ENCODE measurements at regions not wholly inside any gene's neighbourhood (a gene's known extent, or its start where the extent isn't known, plus 50 kb on each side); places are given as distances from the start of the nearest gene placed in this dataset.
"Not testable (repeated sequence)": the region's sequence is repeated elsewhere in the genome, so short reads cannot be mapped to it uniquely, and the experiment has no call there.

DNA sequence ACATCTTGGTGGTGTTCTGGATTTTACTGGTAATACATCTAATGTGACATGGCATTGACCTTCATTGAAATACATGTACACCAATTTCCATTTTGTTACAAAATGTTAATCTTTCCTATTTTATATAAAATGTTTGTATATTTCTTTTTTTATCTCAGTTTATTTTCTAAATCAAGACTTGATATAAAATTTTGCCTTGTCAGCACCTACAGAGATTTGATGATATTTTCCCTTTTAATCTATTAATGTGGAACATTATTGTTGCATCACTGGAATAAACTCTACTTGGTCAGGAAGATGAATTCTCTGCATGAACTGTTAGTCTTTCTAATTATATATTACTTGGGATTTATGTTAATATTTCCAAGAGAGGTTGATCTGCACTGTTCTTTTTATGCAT is 294.0 kb upstream of the ETAA1 start:
- Histone ChIP-seq H3K4me1 (no peaks in the 10 kb centered on the region), H3K4me3 (no peak overlapping the region), H3K36me3 (no peaks in the 10 kb centered on the region), H3K9me3 (peaks cover 0 to 31% (median 7%) of the 10 kb centered on the region in 3 donors), H3K27me3 (peaks cover 0 to 4% of the 10 kb centered on the region in 2 donors), H3K27ac (no peak overlapping the region)
- DNase-seq, result no peak
- TF ChIP-seq, protein P1, sequence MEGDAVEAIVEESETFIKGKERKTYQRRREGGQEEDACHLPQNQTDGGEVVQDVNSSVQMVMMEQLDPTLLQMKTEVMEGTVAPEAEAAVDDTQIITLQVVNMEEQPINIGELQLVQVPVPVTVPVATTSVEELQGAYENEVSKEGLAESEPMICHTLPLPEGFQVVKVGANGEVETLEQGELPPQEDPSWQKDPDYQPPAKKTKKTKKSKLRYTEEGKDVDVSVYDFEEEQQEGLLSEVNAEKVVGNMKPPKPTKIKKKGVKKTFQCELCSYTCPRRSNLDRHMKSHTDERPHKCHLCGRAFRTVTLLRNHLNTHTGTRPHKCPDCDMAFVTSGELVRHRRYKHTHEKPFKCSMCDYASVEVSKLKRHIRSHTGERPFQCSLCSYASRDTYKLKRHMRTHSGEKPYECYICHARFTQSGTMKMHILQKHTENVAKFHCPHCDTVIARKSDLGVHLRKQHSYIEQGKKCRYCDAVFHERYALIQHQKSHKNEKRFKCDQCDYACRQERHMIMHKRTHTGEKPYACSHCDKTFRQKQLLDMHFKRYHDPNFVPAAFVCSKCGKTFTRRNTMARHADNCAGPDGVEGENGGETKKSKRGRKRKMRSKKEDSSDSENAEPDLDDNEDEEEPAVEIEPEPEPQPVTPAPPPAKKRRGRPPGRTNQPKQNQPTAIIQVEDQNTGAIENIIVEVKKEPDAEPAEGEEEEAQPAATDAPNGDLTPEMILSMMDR (IDR thresholded peaks at IDR 0.05), result no peak
- intact Hi-C loops (cut with DNase I; ENCODE audit: low total_unique reads), result no loop called here

GRCh38 chr2:67108231-67108630 is 288.9 kb upstream of the ETAA1 start:
- no peak overlapping the region for H3K27ac ChIP-seq
- H3K27me3 ChIP-seq, result peaks cover 0 to 4% of the 10 kb centered on the region in 2 donors
- H3K4me1 ChIP-seq, result no peaks in the 10 kb centered on the region
- H3K36me3 ChIP-seq, result no peaks in the 10 kb centered on the region
- H3K4me3 ChIP-seq, result no peak overlapping the region
- peaks cover 0 to 30% (median 7%) of the 10 kb centered on the region in 3 donors for H3K9me3 ChIP-seq
- intact Hi-C loops (cut with DNase I; ENCODE audit: low total_unique reads), result no loop called here
- DNase-seq, result no peak
- TF ChIP-seq, protein P1 (IDR thresholded peaks at IDR 0.05), result no peak

GRCh38 chr2:67124531-67124930 is 272.6 kb upstream of the ETAA1 start:
- no peak for DNase-seq
- no peak overlapping the region for H3K27ac ChIP-seq
- no peaks in the 10 kb centered on the region for H3K4me1 ChIP-seq
- no peak overlapping the region for H3K4me3 ChIP-seq
- intact Hi-C loops (cut with DNase I; ENCODE audit: low total_unique reads), result no loop called here
- H3K9me3 ChIP-seq, result no peaks in the 10 kb centered on the region
- H3K27me3 ChIP-seq, result no peaks in the 10 kb centered on the region
- no peaks in the 10 kb centered on the region for H3K36me3 ChIP-seq
- TF ChIP-seq, protein P1 (IDR thresholded peaks at IDR 0.05), result no peak

GRCh38 chr2:67130531-67131256 is 266.4 kb upstream of the ETAA1 start:
- no peaks in the 10 kb centered on the region for H3K4me1 ChIP-seq
- DNase-seq, result no peak
- no peaks in the 10 kb centered on the region for H3K27me3 ChIP-seq
- intact Hi-C loops (cut with DNase I; ENCODE audit: low total_unique reads), result no loop called here
- H3K4me3 ChIP-seq, result no peak overlapping the region
- no peak overlapping the region for H3K27ac ChIP-seq
- no peaks in the 10 kb centered on the region for H3K9me3 ChIP-seq
- no peaks in the 10 kb centered on the region for H3K36me3 ChIP-seq
- TF ChIP-seq, protein P1 (IDR thresholded peaks at IDR 0.05), result no peak

GRCh38 chr2:67131257-67131609 is 265.9 kb upstream of the ETAA1 start:
- Histone ChIP-seq H3K4me1 (no peaks in the 10 kb centered on the region), H3K4me3 (no peak overlapping the region), H3K27me3 (no peaks in the 10 kb centered on the region), H3K36me3 (no peaks in the 10 kb centered on the region), H3K27ac (no peak overlapping the region), H3K9me3 (no peaks in the 10 kb centered on the region)
- intact Hi-C loops (cut with DNase I; ENCODE audit: low total_unique reads), result no loop called here
- no peak for DNase-seq
- TF ChIP-seq, protein P1 (IDR thresholded peaks at IDR 0.05), result no peak

DNA sequence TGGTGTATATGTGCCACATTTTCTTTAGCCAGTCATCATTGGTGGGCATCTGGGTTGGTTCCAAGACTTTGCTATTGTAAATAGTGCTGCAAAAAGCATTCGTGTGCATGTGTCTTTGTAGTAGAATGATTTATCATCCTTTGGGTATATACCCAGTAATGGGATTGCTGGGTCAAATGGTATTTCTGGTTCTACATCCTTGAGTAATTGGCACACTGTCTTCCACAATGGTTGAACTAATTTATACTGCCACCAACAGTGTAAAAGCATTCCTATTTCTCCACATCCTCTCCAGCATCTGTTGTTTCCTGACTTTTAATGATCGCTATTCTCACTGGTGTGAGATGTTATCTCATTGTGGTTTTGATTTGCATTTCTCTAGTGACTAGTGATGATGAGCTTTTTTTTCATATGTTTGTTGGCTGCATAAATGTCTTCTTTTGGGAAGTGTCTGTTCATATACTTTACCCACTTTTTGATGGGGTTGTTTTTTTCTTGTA is 264.6 kb upstream of the ETAA1 start:
- DNase-seq, result not testable (repeated sequence)

More for the DNA sequence above, 264.6 kb upstream of the ETAA1 start:
- H3K27ac ChIP-seq; H3K4me1 ChIP-seq; H3K36me3 ChIP-seq; H3K9me3 ChIP-seq; H3K27me3 ChIP-seq; H3K4me3 ChIP-seq; intact Hi-C loops (cut with DNase I; ENCODE audit: low total_unique reads): not testable (repeated sequence)

Measured in tibial artery (tissue), 4 donors.